A172 (cell line): ENCODE measurements at regions not wholly inside any gene's neighbourhood (a gene's known extent, or its start where the extent isn't known, plus 50 kb on each side); places are given as distances from the start of the nearest gene placed in this dataset.
"Not testable (repeated sequence)": the region's sequence is repeated elsewhere in the genome, so short reads cannot be mapped to it uniquely, and the experiment has no call there.

Experiments
- DNase-seq: peaks from one replicate; pipeline ENCODE4 v3.0.0-alpha.2; 2015; ENCODE audit warnings: low spot score

DNA sequence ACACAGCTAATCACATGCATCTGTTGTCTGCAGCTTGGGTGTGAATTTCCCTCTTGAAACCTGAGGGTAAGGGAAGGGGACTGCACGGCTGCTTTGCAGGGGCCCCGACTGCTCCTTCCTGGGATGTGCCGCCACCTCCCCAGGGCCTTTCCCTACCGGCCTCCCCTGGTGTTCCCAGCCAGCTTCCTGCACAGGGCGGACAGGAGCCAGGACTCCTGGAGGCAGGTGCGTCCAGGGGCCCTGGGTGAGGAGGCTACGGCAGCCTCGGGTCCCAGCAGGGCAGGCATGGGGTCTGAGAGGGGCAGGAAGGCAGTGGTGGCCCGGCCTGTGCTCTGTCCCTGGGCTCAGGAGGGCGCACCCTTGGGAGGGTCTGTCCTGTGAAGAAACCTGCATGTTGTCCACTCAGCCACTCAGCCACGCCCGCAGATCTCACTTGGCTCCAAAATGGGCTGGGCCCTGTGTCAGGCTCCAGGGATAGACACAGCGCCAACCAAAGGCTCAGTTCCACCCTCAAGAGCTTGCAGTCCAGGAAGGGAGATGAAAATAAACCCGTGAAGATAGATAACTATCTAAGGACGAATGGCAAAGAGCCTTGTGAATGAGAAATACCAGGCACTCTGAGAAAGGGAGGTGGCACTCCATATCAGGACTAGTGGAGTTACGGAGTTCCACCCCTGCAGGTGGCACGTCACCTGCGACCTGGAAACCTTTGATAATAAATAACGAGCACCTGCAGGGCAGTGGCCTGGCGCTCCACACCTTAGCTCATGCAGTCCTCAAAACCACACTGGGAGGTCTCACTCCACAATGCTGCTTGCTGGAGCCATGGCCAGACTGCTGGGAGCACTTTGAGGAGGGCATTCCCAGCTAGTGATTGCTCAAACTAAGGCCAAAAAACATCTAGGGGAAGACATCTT is 427.4 kb downstream of the AACS start:
- DNase-seq, result no peak

DNA sequence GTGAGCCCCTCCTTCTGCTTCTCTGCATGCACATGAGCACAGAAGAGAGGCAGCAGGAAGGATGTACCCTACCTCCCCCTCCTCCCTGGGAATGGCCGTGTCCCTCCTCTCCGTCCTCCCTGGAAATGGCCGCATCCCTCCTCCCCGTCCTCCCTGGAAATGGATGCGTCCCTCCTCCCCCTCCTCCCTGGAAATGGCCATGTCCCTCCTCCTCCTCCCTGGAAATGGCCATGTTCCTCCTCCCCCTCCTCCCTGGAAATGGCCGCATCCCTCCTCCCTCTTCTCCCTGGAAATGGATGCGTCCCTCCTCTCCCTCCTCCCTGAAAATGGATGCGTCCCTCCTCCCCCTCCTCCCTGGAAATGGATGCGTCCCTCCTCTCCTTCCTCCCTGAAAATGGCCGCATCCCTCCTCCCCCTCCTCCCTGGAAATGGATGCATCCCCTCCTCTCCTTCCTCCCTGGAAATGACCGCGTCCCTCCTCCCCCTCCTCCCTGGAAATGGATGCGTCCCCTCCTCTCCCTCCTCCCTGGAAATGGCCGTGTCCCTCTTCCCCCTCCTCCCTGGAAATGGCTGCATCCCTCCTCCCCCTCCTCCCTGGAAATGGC is 428.6 kb downstream of the AACS start:
- DNase-seq, result no peak

DNA sequence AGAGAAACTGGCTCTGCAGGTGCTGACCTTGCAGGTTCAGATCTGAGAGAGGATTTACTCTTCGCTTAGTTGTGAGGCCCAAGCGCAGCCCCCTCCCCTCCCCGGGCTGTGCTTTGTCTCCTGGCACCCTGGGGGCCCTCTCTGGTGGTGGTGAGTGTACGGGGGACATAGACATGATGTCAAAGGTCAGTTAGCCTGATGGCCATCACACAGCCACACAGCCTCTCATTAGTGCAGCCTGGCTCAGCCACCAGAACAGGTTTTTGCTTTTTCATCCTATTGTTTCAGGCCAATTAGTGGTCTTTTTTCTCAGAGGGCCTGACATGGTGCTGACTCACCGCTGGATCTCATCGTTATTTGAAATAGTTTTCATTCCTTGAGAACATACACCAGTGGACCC is 437.9 kb downstream of the AACS start:
- no peak for DNase-seq

DNA sequence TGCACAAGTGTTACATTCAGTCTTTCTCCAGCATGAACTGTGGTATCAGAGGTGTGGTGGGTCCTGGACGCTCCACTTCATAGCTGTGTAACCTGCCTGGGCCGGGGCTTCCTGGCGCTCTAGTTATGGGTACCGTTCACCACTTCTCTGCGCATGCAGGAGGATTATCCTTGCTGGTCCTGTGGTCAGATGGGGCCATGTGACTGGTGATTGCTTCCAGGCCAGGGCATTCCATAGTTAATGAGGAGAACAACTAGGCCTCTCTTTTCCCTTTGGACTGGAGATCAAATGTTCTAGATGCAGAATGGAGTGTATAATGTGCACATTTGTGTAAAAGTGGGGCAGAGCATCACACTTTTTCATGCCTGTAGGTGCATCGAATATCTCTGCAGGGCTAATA is 444.0 kb downstream of the AACS start:
- DNase-seq, result no peak

DNA sequence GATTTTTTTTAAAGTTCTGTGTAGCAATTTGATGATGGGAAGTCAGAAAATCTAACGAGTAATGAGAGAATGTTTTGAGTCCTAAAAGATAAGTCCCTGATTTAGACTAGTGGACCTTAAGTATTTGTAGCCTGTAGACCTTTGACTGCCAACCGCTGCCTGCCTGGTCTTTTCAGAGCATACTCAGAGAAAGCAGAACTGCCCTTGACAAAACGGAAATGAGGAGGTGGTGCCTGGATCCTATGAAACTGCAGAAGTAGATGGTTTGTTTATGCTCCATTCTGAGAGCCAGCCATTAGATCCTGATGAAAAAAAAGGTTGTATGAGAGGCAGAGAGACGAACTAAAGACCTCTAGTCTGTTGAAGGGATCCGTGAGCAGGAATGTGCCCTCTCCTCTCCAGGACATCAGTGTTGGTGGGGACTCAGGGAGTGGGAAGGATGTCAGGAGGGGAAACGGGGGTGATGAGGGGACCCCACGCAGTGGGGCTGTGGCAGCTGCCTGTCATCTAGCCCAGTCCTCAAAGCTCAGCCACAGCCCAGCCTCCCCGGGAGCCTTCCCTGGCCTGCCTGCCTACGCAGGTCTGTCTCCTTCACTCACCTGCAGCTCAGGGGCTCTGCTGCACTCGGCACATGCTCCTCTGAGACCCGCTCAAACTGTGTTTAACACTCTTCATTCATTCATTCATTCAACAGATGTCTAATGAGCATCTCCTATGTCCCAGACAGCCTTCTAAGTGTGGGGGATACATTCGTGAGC is 447.5 kb downstream of the AACS start:
- DNase-seq, result no peak

DNA sequence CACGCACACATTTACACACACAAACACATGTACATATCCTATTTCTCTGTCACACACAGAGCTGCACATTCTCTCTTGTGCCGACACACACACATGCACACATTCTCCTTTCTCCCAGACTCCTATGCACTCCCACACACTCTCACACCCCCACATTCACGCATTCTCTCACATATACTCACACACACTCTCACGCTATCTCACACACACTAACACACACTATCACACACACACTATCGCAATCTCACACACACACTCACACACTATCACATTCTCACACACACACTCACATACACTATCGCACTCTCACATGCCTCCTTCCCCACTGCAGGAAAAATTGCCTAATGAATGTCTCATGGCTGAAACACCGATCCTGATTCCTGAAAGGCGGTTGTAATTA is 450.7 kb downstream of the AACS start:
- no peak for DNase-seq

DNA sequence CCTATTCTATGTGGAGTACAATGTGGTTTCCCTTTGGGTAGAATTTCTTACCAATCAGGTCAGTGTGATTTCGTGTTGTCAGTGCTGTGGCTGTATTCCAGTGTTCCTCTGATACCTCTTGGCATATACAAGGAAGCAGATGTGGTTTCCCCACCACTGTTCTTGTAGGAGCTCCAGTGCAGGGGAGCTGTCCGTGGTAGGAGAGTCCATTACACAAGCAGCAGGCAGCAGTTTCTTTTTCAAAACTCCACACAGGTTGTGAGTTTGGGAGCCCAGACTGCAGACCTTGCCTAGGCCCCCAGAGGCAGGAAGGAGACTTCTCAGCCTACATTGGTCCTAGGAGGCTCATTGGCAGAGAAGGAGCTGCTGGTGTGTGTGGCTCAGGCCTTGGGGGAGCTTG is 452.8 kb downstream of the AACS start:
- DNase-seq, result peak; percentile 4

DNA sequence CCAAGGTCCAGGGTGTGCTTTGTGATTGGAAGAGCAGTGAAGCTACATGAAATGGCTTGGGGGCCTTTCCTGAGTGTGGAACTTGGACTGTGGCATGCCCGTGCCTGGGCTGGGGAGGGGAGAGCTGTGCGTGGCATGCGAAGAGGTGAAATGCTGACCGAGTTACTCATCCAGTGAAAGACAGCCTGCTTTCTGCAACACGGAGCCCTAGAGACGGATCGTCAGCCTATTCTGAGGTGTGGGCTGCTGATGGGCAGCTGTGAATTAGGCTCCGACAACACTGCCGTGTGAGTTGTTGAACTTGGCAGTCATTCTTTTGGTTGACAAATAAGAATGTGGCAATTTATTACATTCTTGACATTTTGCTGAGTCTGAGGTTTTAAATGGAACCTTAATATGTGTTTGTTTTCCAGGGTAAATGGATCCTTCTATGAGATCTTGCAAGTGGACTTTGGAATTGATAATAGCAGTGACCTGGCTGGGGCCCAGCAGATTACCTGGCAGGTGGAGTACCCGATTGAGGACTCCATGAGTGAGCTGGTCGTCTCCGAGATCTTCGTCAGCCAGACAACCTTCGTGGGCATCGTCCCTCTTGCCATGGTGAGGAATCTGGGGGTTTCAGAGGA is 453.9 kb downstream of the AACS start:
- DNase-seq, result no peak

DNA sequence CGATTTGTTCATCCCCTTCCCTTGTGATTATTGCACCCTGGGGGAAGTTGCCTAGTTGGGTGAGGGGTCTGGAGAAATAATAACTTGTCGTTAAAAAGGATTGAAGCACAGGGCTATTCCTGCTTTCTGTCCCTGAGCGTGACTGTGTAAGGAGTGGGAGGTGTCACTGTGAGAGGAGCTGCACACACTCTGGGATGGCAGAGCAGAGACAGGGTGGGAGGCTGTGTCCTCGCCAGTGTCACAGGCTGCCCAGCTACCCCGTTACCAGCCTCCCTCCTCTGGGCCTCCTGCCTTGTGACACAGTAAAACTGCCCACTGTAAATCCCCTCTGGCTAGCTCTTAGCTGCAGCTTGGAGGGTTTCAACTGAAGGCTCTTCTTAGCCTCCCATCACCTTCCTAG is 460.6 kb downstream of the AACS start:
- DNase-seq, result no peak

DNA sequence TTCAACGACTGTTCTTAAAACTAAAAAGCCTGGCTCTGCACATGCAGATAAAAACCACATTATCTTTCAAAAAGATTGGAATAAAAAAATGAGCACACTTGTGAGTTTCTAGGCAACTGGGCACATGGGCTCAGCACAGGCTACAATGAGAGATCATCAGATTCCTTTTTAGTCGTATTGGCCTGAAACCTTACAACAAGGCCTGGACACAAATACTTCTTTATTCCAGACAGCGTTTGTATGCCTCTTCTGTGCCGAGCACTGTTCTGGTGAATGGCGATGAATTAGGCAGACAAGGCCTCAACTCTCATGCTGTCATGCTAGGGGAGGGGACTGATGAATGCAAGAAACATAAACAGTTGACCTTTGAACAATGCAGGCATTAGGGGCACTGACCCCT is 463.0 kb downstream of the AACS start:
- DNase-seq, result no peak

DNA sequence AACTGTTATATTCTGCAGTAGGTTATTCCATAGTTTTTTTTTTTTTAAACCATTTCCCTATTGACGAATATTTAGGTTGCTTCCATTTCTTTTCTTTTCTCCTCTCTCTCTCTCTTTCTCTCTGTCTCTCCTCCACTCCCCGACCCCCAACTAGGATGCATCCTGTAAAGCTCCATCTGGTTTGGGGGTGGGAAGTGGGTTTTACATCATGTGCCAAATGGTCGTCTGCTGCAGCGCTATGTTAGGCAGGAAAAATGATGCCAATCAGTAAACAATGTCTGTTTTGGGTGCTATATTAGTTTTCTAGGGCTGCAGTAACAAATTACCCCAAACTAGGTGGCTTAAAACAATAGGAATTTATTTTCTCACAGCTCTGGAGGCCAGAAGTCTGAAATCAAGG is 465.0 kb downstream of the AACS start:
- no peak for DNase-seq

DNA sequence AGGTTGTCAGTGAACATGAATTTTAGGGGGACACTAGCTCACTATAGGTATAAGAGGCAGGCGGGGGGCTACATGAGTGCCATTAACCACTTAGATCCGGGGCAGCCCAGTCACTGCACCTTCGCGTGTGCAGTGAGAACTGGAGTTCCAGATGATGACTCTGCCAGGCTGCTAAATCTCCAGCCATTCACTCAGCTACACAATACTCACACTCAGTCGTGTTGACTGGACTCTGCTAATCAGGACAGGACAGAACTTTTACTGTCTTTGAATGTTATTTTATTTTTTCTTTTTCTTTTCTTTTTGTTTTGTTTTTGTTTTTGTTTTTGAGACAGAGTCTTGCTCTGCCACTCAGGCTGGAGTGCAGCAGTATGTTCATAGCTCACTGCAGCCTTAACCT is 465.6 kb downstream of the AACS start:
- no peak for DNase-seq

DNA sequence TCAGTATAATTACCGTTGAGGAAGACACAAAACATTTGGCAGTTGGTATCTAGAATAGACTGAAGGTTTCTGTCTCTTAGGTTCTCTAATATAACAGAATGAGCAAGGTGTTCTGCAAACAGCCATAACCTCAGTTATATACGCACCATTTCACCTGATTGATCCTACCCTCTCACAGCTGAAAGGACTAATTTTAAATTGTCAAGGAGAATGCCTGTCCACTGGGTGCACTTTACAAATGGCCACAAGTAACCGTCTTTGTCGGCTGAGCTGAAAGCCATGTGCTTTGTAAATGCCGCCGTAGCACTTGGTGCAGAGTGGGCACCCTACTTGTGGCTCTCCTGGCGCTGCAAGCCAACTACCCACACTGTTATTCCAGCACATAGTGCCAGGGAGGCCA is 466.3 kb downstream of the AACS start:
- no peak for DNase-seq

DNA sequence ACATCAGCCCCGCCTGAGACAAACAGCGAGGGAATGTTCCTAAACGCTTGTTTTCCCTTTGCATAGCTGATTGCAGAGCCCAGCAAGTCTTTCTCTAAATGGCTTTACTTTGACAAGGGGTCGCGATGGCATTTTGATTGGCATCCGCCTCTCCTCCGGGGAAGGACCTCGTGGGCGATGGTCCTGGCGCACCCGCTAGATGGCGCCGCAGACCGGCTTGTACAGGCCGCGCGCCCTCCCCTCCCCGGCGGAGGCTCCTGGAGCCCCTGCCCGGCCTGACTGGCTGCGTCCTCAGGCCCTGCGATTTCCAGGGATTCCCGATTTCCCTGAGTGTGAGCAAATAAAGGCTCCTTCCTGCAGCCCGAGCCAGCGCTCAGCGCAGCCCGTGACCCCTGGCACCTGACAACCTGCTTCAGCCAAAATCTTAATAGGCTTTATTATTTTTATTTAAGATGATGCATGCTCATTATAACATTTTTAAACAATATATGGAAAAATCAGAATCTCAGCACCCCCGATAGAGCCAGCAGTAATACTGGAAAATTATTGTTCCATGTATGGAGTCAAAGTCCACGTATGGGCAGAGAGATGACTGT is 468.3 kb downstream of the AACS start:
- peak; percentile 2 for DNase-seq

DNA sequence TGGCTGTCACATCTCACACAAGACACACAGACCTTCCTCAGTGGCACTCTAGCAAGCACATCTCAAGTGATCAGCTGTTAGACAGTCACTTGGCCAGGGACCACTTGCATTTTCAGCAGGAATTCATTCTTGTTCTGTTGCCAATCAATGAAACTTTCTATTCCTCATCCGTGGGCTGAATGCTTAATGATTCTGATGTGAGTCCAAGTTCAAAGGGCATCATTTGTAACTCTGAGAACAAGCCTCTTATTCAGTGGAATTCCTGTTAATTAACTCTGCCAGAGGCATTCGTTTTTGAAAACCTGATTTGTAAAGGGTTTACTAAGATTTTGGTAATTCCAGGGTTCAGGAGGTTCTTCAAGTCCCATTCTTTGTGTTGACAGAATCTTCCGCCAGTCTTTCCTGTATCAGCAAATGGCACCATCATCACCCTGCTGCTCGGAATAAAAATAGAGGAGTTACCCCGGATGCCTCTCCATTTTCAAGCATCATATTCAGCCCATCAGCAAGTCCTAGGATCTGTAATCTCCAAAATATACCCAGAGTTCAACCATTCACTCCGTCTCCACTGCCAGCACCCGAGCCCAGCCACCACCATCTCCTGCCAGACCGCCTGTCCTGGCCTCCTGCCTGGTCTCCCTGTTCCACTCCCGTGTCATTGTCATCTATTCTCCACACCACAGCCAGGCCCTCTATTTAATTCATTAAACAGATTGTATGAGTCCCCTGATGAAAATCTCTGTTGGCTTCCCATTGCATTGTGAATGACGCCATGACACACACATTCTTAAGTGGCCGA is 473.4 kb downstream of the AACS start:
- DNase-seq, result no peak

DNA sequence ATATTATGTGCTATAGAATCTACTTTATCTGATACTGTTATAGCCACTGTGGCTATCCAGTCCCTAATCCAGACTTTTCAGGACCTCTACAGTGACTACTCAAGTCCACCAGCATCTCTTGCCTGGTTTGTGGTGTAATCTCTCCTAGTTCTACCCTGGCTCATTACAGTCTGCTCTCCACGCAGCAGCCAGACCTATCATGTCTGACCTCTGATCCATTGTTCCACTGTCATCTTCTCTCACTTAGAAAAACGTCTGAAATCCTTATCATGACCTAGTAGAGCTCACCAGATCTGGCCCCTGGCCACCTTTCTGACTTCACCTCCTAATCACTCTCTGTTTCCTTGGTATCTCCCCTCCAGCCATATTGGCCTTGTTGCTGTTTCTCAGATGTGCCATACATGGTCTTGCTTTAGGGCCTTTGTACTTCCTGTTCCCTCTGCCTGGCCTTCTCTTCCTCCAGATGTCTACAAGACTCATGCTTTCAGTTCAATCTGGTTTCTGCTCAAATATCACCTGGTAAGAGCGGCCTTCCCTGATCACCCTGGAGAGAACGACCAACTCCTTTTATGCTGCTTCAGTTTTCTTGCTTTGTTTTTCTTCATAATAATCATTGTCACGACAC is 475.5 kb downstream of the AACS start:
- DNase-seq, result no peak

DNA sequence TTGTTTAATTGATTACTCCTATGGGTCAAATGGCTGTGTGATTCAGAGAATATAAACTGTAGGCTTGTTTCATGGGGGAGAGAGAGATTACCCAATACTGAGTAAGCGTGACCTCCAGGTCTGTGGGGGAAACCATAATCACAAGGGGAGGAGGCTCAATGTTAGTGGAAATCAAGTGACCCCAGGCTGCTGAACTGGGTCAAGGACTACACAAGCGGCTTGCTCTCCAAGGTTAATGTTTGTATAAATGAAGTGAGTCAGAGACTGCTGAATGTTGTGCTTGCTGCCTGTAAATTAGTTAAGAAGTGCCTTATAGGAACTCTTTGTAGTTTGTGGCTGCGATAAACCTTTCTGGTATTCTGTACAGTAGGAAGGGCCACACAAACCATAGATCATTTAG is 479.7 kb downstream of the AACS start:
- DNase-seq, result no peak

DNA sequence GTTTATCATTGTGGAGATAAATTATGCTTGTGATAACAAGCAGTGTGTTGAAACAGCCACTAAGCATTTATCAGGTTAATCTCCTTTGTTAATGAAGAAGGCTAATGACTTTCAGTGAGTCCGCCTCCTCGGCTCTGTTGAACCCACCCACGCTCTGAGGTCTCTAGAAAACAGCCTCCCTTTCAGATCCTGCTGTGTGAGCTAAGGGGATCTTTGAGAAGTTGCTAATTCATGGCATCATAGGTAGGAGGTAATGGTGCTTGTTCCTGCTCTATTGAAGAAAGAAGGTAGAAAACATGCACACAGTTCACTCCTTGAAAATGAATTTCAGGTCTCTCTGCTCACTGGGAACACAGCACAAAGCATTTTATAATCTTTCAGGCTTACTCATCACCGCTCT is 483.9 kb downstream of the AACS start:
- no peak for DNase-seq

DNA sequence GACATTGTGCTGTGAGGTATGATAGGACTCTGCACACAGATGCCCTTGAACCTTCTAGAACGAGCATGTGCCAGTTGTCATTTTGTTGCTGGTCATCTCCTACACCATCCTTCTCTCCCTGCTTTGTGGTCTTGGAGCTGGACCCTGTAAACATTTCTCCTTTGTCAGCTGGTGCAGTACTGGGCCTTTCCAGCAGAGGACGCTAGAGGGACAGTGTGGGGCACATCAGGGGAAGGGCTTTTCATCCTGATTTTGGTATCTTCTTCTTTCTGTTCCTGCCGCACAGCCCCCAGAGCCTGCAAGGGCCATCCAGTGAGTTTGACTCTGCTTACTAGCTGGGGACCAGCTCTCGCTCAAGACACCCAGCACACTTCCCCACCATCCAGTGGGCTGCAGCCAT is 484.6 kb downstream of the AACS start:
- DNase-seq, result no peak

DNA sequence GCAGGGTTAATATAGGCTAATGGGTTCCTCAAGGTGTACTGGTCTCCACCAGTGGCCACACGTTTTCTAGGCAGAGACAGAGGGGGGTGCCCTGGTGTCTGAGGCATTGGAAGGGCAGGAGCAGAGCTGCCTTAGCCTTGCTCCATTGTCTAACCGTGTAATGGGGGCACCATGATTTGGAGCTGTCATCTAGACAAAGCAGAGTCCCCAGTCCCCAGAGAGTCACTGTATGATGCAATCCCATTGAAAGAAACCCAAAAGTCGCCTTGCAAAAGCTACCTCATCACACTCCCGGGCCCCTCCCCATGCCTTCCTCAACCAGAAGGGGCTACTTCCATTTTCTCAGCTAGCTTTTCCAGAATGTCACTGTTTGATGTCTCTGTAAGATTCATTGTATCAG is 487.1 kb downstream of the AACS start:
- DNase-seq, result no peak

DNA sequence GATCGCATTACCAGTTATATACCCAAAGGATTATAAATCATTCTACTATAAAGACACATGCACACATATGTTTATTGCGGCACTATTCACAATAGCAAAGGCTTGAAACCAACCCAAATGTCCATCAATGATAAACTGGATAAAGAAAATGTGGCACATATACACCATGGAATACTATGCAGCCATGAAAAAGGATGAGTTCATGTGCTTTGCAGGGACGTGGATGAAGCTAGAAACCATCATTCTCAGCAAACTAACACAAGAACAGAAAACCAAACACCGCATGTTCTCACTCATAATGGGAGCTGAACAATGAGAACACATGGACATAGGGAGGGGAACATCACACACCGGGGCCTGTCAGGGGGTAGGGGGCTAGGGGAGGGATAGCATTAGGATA is 495.8 kb downstream of the AACS start:
- not testable (repeated sequence) for DNase-seq
